HCT116 (cell line): ENCODE measurements at regions not wholly inside any gene's neighbourhood (a gene's known extent, or its start where the extent isn't known, plus 50 kb on each side); places are given as distances from the start of the nearest gene placed in this dataset.

ENCODE experiments used
- ATAC-seq: fragments of 200-7000 bp; cut with Tn5 transposase; 2 replicates; pipeline ENCODE4 v1.9.1; 2020; ENCODE audit warnings: mild to moderate bottlenecking, moderate library complexity
- BruUV-seq: library from RNA; stranded (reverse); fragments of 400-500 nt; replicated peaks from 2 replicates; lab custom pipeline; 2021; lab: Mats Ljungman, UMichigan
- CTCF ChIA-PET: fragments of 300-600 bp; sonication (Branson Sonifier 250); formaldehyde crosslinking; loops from one replicate; lab custom pipeline; 2021; ENCODE audit warnings: antibody characterized with exemption; lab: Charles Lee
- POLR2A ChIA-PET: fragments of 300-600, 350-600 bp; sonication (Branson Sonifier 250); formaldehyde crosslinking; loops from one replicate; lab custom pipeline; 2021; ENCODE audit warnings: antibody characterized with exemption; lab: Charles Lee
- RAD21 ChIA-PET, 2 experiments: fragments of 300-600 bp; sonication (Branson Sonifier 250); formaldehyde crosslinking; loops; one replicate each; lab custom pipeline; 2023; ENCODE audit warnings: low total read pairs in 2 of 2; ENCODE audit not compliant: uncharacterized antibody in 2 of 2, unreplicated experiment in 2 of 2, low non-redundant PET in 1 of 2; lab: Charles Lee
- DNase-seq: peaks from one replicate; pipeline ENCODE4 v3.0.0-alpha.2; 2010; ENCODE audit warnings: low read depth, low spot score
- H2AFZ ChIP-seq: fragments of 200-600 bp; shearing (Covaris generic), sonication (generic); 2 replicates; pipeline ENCODE4 v1.6.1; 2017; ENCODE audit warnings: low read depth, mixed run types, mixed read lengths, antibody characterized with exemption, low read length; ENCODE audit not compliant: poor library complexity, severe bottlenecking
- H3K27ac ChIP-seq: 2 replicates; pipeline ENCODE4 v1.5.1; 2012; ENCODE audit warnings: low read depth, low read length
- H3K27me3 ChIP-seq: fragments of 200-600 bp; sonication (generic); 2 replicates; pipeline ENCODE4 v1.6.1; 2016; ENCODE audit warnings: mixed run types, low read length, mixed read lengths; ENCODE audit not compliant: insufficient read depth
- H3K36me3 ChIP-seq, 2 experiments: fragments of 200-500 bp in 1 of 2; fragments of 200-600 bp in 1 of 2; sonication (Bioruptor generic) in 1 of 2; sonication (generic) in 1 of 2; 2 replicates each; pipeline versions ENCODE4 v1.5.1 to v1.6.1; 2014 to 2016; ENCODE audit warnings: low read length in 2 of 2, inconsistent platforms in 1 of 2, mixed read lengths in 1 of 2, mixed run types in 1 of 2; ENCODE audit not compliant: insufficient read depth in 2 of 2, control insufficient read depth in 1 of 2
- H3K4me1 ChIP-seq, 2 experiments: fragments of 200-600 bp in 1 of 2; sonication (generic) in 1 of 2; 2 replicates each; pipeline versions ENCODE4 v1.5.1 to v1.6.1; 2012 to 2017; ENCODE audit warnings: low read length in 2 of 2, inconsistent platforms in 1 of 2, mild to moderate bottlenecking in 1 of 2, mixed read lengths in 1 of 2, mixed run types in 1 of 2, moderate library complexity in 1 of 2; ENCODE audit not compliant: insufficient read depth in 2 of 2, control insufficient read depth in 1 of 2
- H3K4me2 ChIP-seq: fragments of 200-600 bp; sonication (generic); 2 replicates; pipeline ENCODE4 v1.6.1; 2017; ENCODE audit warnings: mixed run types, low read length, mixed read lengths
- H3K4me3 ChIP-seq, 2 experiments: fragments of 200-600 bp in 1 of 2; sonication (generic) in 1 of 2; replicated peaks in 1 of 2; 2 replicates each; pipeline ENCODE4 v1.5.1; 2011 to 2016; ENCODE audit warnings: low read length in 2 of 2, control low read depth in 1 of 2, low read depth in 1 of 2, mild to moderate bottlenecking in 1 of 2, mixed read lengths in 1 of 2, mixed run types in 1 of 2
- H3K79me2 ChIP-seq: fragments of 200-600 bp; sonication (generic); 2 replicates; pipeline ENCODE4 v1.6.1; 2017; ENCODE audit warnings: mild to moderate bottlenecking, mixed run types, low read length, moderate library complexity, mixed read lengths; ENCODE audit not compliant: insufficient read depth
- H3K9ac ChIP-seq: fragments of 200-600 bp; sonication (generic); 2 replicates; pipeline ENCODE4 v1.6.1; 2016; ENCODE audit warnings: low read length, mixed read lengths
- H3K9me2 ChIP-seq: fragments of 200-600 bp; sonication (generic), shearing (Covaris generic); 2 replicates; pipeline ENCODE4 v1.6.1; 2017; ENCODE audit warnings: mixed run types, mild to moderate bottlenecking, moderate library complexity; ENCODE audit not compliant: insufficient read depth
- H3K9me3 ChIP-seq, 2 experiments: fragments of 200-500 bp in 1 of 2; fragments of 200-600 bp in 1 of 2; sonication (Bioruptor generic) in 1 of 2; sonication (generic) in 1 of 2; 2 replicates each; pipeline ENCODE4 v1.6.1; 2014 to 2017; ENCODE audit warnings: low read length in 2 of 2, mixed read lengths in 2 of 2, inconsistent platforms in 1 of 2, low read depth in 1 of 2, mild to moderate bottlenecking in 1 of 2, mixed run types in 1 of 2, moderate library complexity in 1 of 2; ENCODE audit not compliant: control insufficient read depth in 1 of 2, insufficient read depth in 1 of 2
- H4K20me1 ChIP-seq: fragments of 200-600 bp; sonication (generic), shearing (Covaris generic); 2 replicates; pipeline ENCODE4 v1.6.1; 2017; ENCODE audit warnings: mixed run types, mild to moderate bottlenecking, moderate library complexity; ENCODE audit not compliant: insufficient read depth
- ATF3 ChIP-seq: IDR thresholded peaks from 2 replicates; pipeline ENCODE4 v1.6.1; 2012
- CEBPB ChIP-seq: IDR thresholded peaks from 2 replicates; pipeline ENCODE4 v1.6.1; 2012; ENCODE audit warnings: low read depth
- CTCF ChIP-seq, 3 experiments: fragments of 200-600 bp in 1 of 3; sonication (generic) in 1 of 3; IDR thresholded peaks in 2 of 3; conservative IDR thresholded peaks in 1 of 3; 2 replicates each; pipeline ENCODE4 v1.5.1; 2012 to 2017; ENCODE audit warnings: low read depth in 2 of 3, low read length in 2 of 3, antibody characterized with exemption in 1 of 3, borderline replicate concordance in 1 of 3, control low read depth in 1 of 3, mild to moderate bottlenecking in 1 of 3, mixed read lengths in 1 of 3, mixed run types in 1 of 3, moderate library complexity in 1 of 3; ENCODE audit not compliant: insufficient read depth in 1 of 3
- EGR1 ChIP-seq: IDR thresholded peaks from 2 replicates; pipeline ENCODE4 v1.6.1; 2012; ENCODE audit warnings: low read depth
- ELF1 ChIP-seq: IDR thresholded peaks from 2 replicates; pipeline ENCODE4 v1.6.1; 2012; ENCODE audit warnings: low read depth, borderline replicate concordance
- FOSL1 ChIP-seq: IDR thresholded peaks from 2 replicates; pipeline ENCODE4 v1.6.1; 2012; ENCODE audit warnings: low read depth
- MAX ChIP-seq: IDR thresholded peaks from 2 replicates; pipeline ENCODE4 v1.6.1; 2012
- POLR2A ChIP-seq: IDR thresholded peaks from 2 replicates; pipeline ENCODE4 v1.7.0; 2011; ENCODE audit warnings: borderline replicate concordance; ENCODE audit not compliant: insufficient read depth, insufficient read length; ENCODE audit errors: extremely low read depth
- POLR2AphosphoS5 ChIP-seq: IDR thresholded peaks from 2 replicates; pipeline ENCODE4 v1.6.1; 2011; ENCODE audit warnings: mild to moderate bottlenecking, low read depth, low read length, moderate library complexity
- REST ChIP-seq: IDR thresholded peaks from 2 replicates; pipeline ENCODE4 v1.6.1; 2012; ENCODE audit warnings: low read depth
- SIN3A ChIP-seq: IDR thresholded peaks from 2 replicates; pipeline ENCODE4 v1.6.1; 2012; ENCODE audit warnings: low read depth
- SRF ChIP-seq: IDR thresholded peaks from 2 replicates; pipeline ENCODE4 v1.6.1; 2012; ENCODE audit warnings: low read depth
- YY1 ChIP-seq: IDR thresholded peaks from 2 replicates; pipeline ENCODE4 v1.6.1; 2011; ENCODE audit warnings: low read length, low read depth, moderate library complexity, mild to moderate bottlenecking; ENCODE audit not compliant: insufficient replicate concordance; ENCODE audit errors: extremely low read depth
- ZBTB33 ChIP-seq: IDR thresholded peaks from 2 replicates; pipeline ENCODE4 v1.6.1; 2011; ENCODE audit warnings: mild to moderate bottlenecking, low read length, moderate library complexity; ENCODE audit not compliant: insufficient replicate concordance; ENCODE audit errors: extremely low read depth
- intact Hi-C: fragments of 100-400 bp; cut with micrococcal nuclease; formaldehyde crosslinking; loops from 2 replicates; pipeline ENCODE4 v1.10.0; 2022

GRCh38 chr15:27699699-27700098 lies 399.4 kb downstream of the OCA2 start (continued):
- TF ChIP-seq SRF = no peak
- no peak for TF ChIP-seq MAX
- no peak for TF ChIP-seq CEBPB
- no peak for TF ChIP-seq YY1
- TF ChIP-seq ZBTB33 = no peak
- TF ChIP-seq, all 23 proteins: peak for 0

- H3K27me3 ChIP-seq = no peaks in the 10 kb centered on the region
- RAD21 ChIA-PET = no interaction called here
- intact Hi-C loops = no loop called here
- H3K4me2 ChIP-seq = no peak overlapping the region
- POLR2A ChIA-PET = no interaction called here
- no peaks in the 10 kb centered on the region for H3K4me1 ChIP-seq
- CTCF ChIA-PET = no interaction called here
- H3K36me3 ChIP-seq = no peaks in the 10 kb centered on the region
- no peak overlapping the region for H3K9ac ChIP-seq
- no peak overlapping the region for H3K4me3 ChIP-seq
- H3K27ac ChIP-seq = no peak overlapping the region
- no peak overlapping the region for H2AFZ ChIP-seq
- BruUV-seq = no TSS peak
- peaks cover 16 to 51% of the 10 kb centered on the region in 2 experiments; a peak in 2 of 4 replicates for H3K9me3 ChIP-seq
- ATAC-seq = no peak
- no peak for DNase-seq
- H4K20me1 ChIP-seq = no peaks in the 10 kb centered on the region
- no peaks in the 10 kb centered on the region for H3K9me2 ChIP-seq
- no peaks in the 10 kb centered on the region for H3K79me2 ChIP-seq
- TF ChIP-seq REST (no peak), SRF (no peak), POLR2A (no peak), EGR1 (no peak), POLR2AphosphoS5 (no peak), CEBPB (no peak), FOSL1 (no peak), ELF1 (no peak), SIN3A (no peak), ZBTB33 (no peak), ATF3 (no peak), CTCF (IDR thresholded peaks at IDR 0.05 in 2 of 3, conservative IDR thresholded peaks at IDR 0.05 in 1 of 3; ENCODE audit: borderline replicate concordance in 1 of 3, insufficient read depth in 1 of 3, low read depth in 2 of 3, low read length in 2 of 3) (no peak)
Measured at GRCh38 chr15:27696530-27696929, 402.6 kb downstream of the OCA2 start.
